A549 (cell line): ENCODE measurements at regions not wholly inside any gene's neighbourhood (a gene's known extent, or its start where the extent isn't known, plus 50 kb on each side); places are given as distances from the start of the nearest gene placed in this dataset.

Experiments
- CHD4 ChIP-seq: fragments of 200-600 bp; sonication (generic); IDR thresholded peaks from 2 replicates; pipeline ENCODE4 v1.6.1; 2016; ENCODE audit warnings: antibody characterized with exemption, mild to moderate bottlenecking, borderline replicate concordance
- MAX ChIP-seq: IDR thresholded peaks from 2 replicates; pipeline ENCODE4 v1.6.1; 2012
- MYC ChIP-seq: IDR thresholded peaks from 2 replicates; pipeline ENCODE4 v1.6.1; 2012; ENCODE audit warnings: mild to moderate bottlenecking, inconsistent platforms, low read length, improper control_type of control experiment, borderline replicate concordance
- NPAS2 ChIP-seq: fragments of 250-450 bp; sonication (Bioruptor Pico); IDR thresholded peaks from 2 replicates; pipeline ENCODE4 v1.8.0; 2022; ENCODE audit warnings: mild to moderate bottlenecking, moderate library complexity, borderline replicate concordance
- POLR2A ChIP-seq: IDR thresholded peaks from 2 replicates; pipeline ENCODE4 v1.6.1; 2012; ENCODE audit warnings: mild to moderate bottlenecking, low read length
- RAD21 ChIP-seq, 2 experiments: fragments of >200 bp in 1 of 2; sonication (Bioruptor Twin) in 1 of 2; formaldehyde crosslinking in 1 of 2; IDR thresholded peaks in 1 of 2; conservative IDR thresholded peaks in 1 of 2; 2 replicates in 1 of 2; 3 replicates in 1 of 2; pipeline ENCODE4 v1.6.1; 2012 to 2018; ENCODE audit warnings: inconsistent platforms in 1 of 2
- TP53 ChIP-seq: fragments of 250-450 bp; sonication (Bioruptor Pico); IDR thresholded peaks from 2 replicates; pipeline ENCODE4 v1.5.0; 2021; ENCODE audit warnings: mild to moderate bottlenecking, moderate library complexity
- TF ChIP-seq, protein P1 (sequence below): fragments of >200 bp; sonication (Bioruptor Twin); formaldehyde crosslinking; IDR thresholded peaks from 3 replicates; pipeline ENCODE4 v1.5.1; 2016

GRCh38 chr2:122129399-122129798 is 373.9 kb downstream of the TSN start:
- no peak for TF ChIP-seq TP53 (CRISPR knock-in tag)
- TF ChIP-seq, protein P1, sequence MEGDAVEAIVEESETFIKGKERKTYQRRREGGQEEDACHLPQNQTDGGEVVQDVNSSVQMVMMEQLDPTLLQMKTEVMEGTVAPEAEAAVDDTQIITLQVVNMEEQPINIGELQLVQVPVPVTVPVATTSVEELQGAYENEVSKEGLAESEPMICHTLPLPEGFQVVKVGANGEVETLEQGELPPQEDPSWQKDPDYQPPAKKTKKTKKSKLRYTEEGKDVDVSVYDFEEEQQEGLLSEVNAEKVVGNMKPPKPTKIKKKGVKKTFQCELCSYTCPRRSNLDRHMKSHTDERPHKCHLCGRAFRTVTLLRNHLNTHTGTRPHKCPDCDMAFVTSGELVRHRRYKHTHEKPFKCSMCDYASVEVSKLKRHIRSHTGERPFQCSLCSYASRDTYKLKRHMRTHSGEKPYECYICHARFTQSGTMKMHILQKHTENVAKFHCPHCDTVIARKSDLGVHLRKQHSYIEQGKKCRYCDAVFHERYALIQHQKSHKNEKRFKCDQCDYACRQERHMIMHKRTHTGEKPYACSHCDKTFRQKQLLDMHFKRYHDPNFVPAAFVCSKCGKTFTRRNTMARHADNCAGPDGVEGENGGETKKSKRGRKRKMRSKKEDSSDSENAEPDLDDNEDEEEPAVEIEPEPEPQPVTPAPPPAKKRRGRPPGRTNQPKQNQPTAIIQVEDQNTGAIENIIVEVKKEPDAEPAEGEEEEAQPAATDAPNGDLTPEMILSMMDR: no peak
- no peak for TF ChIP-seq MAX
- no peak for TF ChIP-seq NPAS2
- no peak for TF ChIP-seq CHD4
- no peak for TF ChIP-seq MYC
- no peak for TF ChIP-seq POLR2A
- no peak for TF ChIP-seq RAD21 (conservative IDR thresholded peaks at IDR 0.05 in 1 of 2, IDR thresholded peaks at IDR 0.05 in 1 of 2)
